Ovary (tissue), 7 donors: ENCODE measurements at regions not wholly inside any gene's neighbourhood (a gene's known extent, or its start where the extent isn't known, plus 50 kb on each side); places are given as distances from the start of the nearest gene placed in this dataset.

Experiments used
- DNase-seq, 5 donors: peaks; one replicate each; pipeline ENCODE4 v3.0.0-alpha.2; 2019 to 2020
- H3K27ac ChIP-seq, 2 donors: fragments of 200-600 bp; one replicate each; pipeline versions ENCODE4 v1.5.1 to v1.8.0; 2019 to 2022
- H3K27me3 ChIP-seq: fragments of 200-600 bp; one replicate; pipeline ENCODE4 v1.8.0; 2022
- H3K36me3 ChIP-seq: fragments of 200-600 bp; sonication (generic); one replicate; pipeline ENCODE4 v1.5.1; 2019
- H3K4me1 ChIP-seq: one replicate; pipeline ENCODE4 v1.8.1; 2013; ENCODE audit warnings: mild to moderate bottlenecking, moderate library complexity; ENCODE audit not compliant: insufficient read depth
- H3K4me3 ChIP-seq: fragments of 200-600 bp; sonication (generic); one replicate; pipeline ENCODE4 v1.5.1; 2017
- H3K9me3 ChIP-seq, 2 donors: fragments of 200-600 bp in 1 of 2; sonication (generic) in 1 of 2; one replicate each; pipeline versions ENCODE4 v1.5.1 to v1.8.1; 2013 to 2019; ENCODE audit warnings: mild to moderate bottlenecking in 1 of 2, moderate library complexity in 1 of 2
- CTCF ChIP-seq, 3 donors: fragments of 450-650 bp in 2 of 3; fragments of 200-600 bp in 1 of 3; IDR thresholded peaks; one replicate each; pipeline versions ENCODE4 v1.5.1 to v1.8.0; 2016 to 2022; ENCODE audit warnings: antibody characterized with exemption in 3 of 3, mild to moderate bottlenecking in 1 of 3
- EP300 ChIP-seq: sonication (generic); formaldehyde crosslinking; IDR thresholded peaks from one replicate; pipeline ENCODE4 v1.6.1; 2017; ENCODE audit warnings: antibody characterized with exemption
- POLR2A ChIP-seq: fragments of 450-650 bp; IDR thresholded peaks from one replicate; pipeline ENCODE4 v1.6.1; 2017; ENCODE audit warnings: antibody characterized with exemption, mild to moderate bottlenecking, moderate library complexity
- WGBS, 3 donors: extraction: QIAGEN DNeasy Blood & Tissue Kit in 1 of 3; methylation state at CpG; one replicate each; pipeline versions ENCODE4 v1.1.5 to v1.1.7; 2013 to 2017; 5-methylcytosine and 5-hydroxymethylcytosine counted together
- intact Hi-C, 4 donors: fragments of 100-400 bp; cut with DNase I; formaldehyde crosslinking; loops; one replicate each; pipeline versions ENCODE4 v1.11.0 to v1.15.1; 2022 to 2023
- donor health status: DM: no; HTN: no; CAD: no; lungs with moderate emphysema.
- donor health status: DM: no; HTN: no; CAD: no.
- donor health status: Bipolar disorder and iron deficiency.
- donor health status: DM: no; HTN: no; CAD: no.
- donor health status: DM: yes; HTN: yes; CAD: no.

- Histone ChIP-seq H3K4me1 (no peaks in the 10 kb centered on the region), H3K36me3 (no peaks in the 10 kb centered on the region), H3K27me3 (no peaks in the 10 kb centered on the region), H3K27ac (no peak overlapping the region), H3K9me3 (no peaks in the 10 kb centered on the region), H3K4me3 (no peak overlapping the region)
- DNase-seq: no peak
- TF ChIP-seq EP300 (no peak), CTCF (IDR thresholded peaks at IDR 0.05) (no peak), POLR2A (no peak)
- WGBS, 3 donors: 89 to 93% (median 89%) methylated on average over 4 of the region's 4 CpGs
- intact Hi-C loops: no loop called here
Observed at GRCh38 chr14:101116065-101116464, 212.5 kb upstream of the RTL1 start.

DNA sequence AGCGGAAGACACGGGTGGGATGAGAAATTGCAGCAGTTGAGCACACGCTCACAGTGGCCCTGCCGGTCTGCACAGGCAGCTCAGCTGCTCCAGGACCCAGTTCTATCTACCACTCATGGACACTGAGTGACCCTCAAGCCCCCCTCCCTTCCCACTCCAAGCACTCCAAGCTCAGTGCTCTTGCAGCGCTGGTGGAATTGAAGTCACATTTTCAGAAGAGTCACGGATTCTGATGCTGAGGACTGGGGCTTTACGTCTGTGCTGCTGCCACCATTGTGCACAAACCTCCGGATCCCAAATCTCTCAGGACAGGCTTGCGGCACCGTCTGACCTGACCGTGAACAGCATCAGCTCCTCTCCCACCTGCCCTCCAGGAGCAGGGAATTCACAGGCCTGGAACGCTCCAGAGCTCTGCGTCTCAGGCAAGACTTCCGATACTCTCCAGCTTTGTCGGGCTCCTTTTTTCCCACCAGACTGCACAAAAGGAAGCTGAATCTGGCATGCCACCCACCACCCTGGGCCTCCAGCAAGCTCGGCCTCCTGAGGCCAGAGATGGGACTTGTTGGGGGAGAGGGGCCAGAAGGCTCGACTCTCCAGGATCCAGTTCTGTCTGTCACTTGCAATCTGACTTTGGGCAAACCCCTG, 213.1 kb upstream of the RTL1 start:
- Histone ChIP-seq H3K4me1 (no peaks in the 10 kb centered on the region), H3K27me3 (no peaks in the 10 kb centered on the region), H3K27ac (no peak overlapping the region), H3K9me3 (no peaks in the 10 kb centered on the region), H3K4me3 (no peak overlapping the region), H3K36me3 (no peaks in the 10 kb centered on the region)
- TF ChIP-seq EP300 (no peak), POLR2A (no peak), CTCF (IDR thresholded peaks at IDR 0.05) (no peak)
- peak in 1 of 5 donors; percentile 11 for DNase-seq
- 83 to 87% (median 86%) methylated on average over 17 of the region's 17 CpGs for WGBS, 3 donors
- intact Hi-C loops: no loop called here

DNA sequence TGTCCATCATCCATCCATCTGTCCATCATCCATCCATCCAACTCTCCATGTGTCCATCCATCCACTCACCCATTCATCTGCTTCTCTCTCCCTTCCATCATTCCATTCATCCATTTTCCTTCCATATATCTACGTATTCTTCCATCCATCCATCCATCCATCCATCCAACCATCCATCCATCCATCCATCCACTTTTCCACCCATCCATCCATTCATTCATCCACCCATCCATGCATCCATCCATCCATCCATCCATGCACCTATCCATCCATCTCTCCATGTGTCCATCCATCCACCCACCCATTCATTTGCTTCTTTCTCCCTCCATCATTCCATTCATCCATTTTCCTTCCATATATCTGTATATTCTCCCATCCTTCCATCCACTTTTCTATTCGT, 214.0 kb upstream of the RTL1 start:
- H3K9me3 ChIP-seq: no peaks in the 10 kb centered on the region
- intact Hi-C loops: no loop called here
- no peaks in the 10 kb centered on the region for H3K36me3 ChIP-seq
- DNase-seq: no peak
- H3K27ac ChIP-seq: no peak overlapping the region
- TF ChIP-seq EP300 (no peak), CTCF (IDR thresholded peaks at IDR 0.05) (no peak), POLR2A (no peak)
- no peak overlapping the region for H3K4me3 ChIP-seq
- WGBS, 3 donors: 76 to 90% (median 79%) methylated on average over 2 of the region's 2 CpGs
- H3K4me1 ChIP-seq: no peaks in the 10 kb centered on the region
- no peaks in the 10 kb centered on the region for H3K27me3 ChIP-seq

GRCh38 chr14:101118233-101118632, 214.7 kb upstream of the RTL1 start:
- Histone ChIP-seq H3K9me3 (no peaks in the 10 kb centered on the region), H3K27me3 (no peaks in the 10 kb centered on the region), H3K4me3 (no peak overlapping the region), H3K4me1 (no peaks in the 10 kb centered on the region), H3K27ac (no peak overlapping the region), H3K36me3 (no peaks in the 10 kb centered on the region)
- no peak for TF ChIP-seq CTCF (IDR thresholded peaks at IDR 0.05)
- no peak for TF ChIP-seq EP300
- no peak for TF ChIP-seq POLR2A
- intact Hi-C loops: no loop called here
- no peak for DNase-seq
- WGBS, 3 donors: 64 to 72% (median 68%) methylated on average over 4 of the region's 4 CpGs
